ENCODE measurements at regions not wholly inside any gene's neighbourhood (a gene's known extent, or its start where the extent isn't known, plus 50 kb on each side); places are given as distances from the start of the nearest gene placed in this dataset.

- TF ChIP-seq CTCF (IDR thresholded peaks at IDR 0.05) (no peak), ZFX (IDR thresholded peaks at IDR 0.05; ENCODE audit: borderline replicate concordance) (no peak)
Measured at GRCh38 chr13:34628209-34628682, 313.8 kb upstream of the NBEA start.

Measured in 22Rv1 (cell line).